Upper lobe of left lung (tissue), 6 donors: ENCODE measurements at regions not wholly inside any gene's neighbourhood (a gene's known extent, or its start where the extent isn't known, plus 50 kb on each side); places are given as distances from the start of the nearest gene placed in this dataset.
A peak's percentile ranks its signal among the peaks of the same experiment; 100 is the strongest.

ENCODE experiments used
- ATAC-seq, 2 donors: fragments of 200-7000 bp; cut with Tn5 transposase; one replicate each; pipeline ENCODE4 v1.9.1; 2022; ENCODE audit warnings: mild to moderate bottlenecking in 2 of 2, moderate library complexity in 2 of 2; ENCODE audit not compliant: low FRiP score in 2 of 2
- DNase-seq, 2 donors: peaks; one replicate each; pipeline ENCODE4 v3.0.0-alpha.2; 2019 to 2020
- H3K27ac ChIP-seq, 4 donors: fragments of 200-600 bp; sonication (generic); one replicate each; pipeline ENCODE4 v1.5.1; 2016 to 2019
- H3K27me3 ChIP-seq, 4 donors: fragments of 200-600 bp; sonication (generic); one replicate each; pipeline ENCODE4 v1.5.1; 2017 to 2019
- H3K36me3 ChIP-seq, 4 donors: fragments of 200-600 bp; sonication (generic); one replicate each; pipeline ENCODE4 v1.5.1; 2016 to 2019
- H3K4me1 ChIP-seq, 4 donors: fragments of 200-600 bp; sonication (generic); one replicate each; pipeline ENCODE4 v1.5.1; 2018 to 2019
- H3K4me3 ChIP-seq, 4 donors: fragments of 200-600 bp; sonication (generic); one replicate each; pipeline ENCODE4 v1.5.1; 2017 to 2019; ENCODE audit warnings: mild to moderate bottlenecking in 2 of 4, moderate library complexity in 1 of 4
- H3K9me3 ChIP-seq, 4 donors: fragments of 200-600 bp; sonication (generic); one replicate each; pipeline ENCODE4 v1.5.1; 2018 to 2019
- EP300 ChIP-seq, 4 donors: sonication (generic); formaldehyde crosslinking; IDR thresholded peaks; one replicate each; pipeline ENCODE4 v1.5.1; 2017; ENCODE audit warnings: antibody characterized with exemption in 4 of 4, control low read depth in 2 of 4
- POLR2A ChIP-seq, 4 donors: fragments of 450-650 bp; IDR thresholded peaks; one replicate each; pipeline ENCODE4 v1.5.1; 2016 to 2017; ENCODE audit warnings: antibody characterized with exemption in 4 of 4, mild to moderate bottlenecking in 2 of 4
- POLR2AphosphoS5 ChIP-seq, 2 donors: sonication (generic); formaldehyde crosslinking; IDR thresholded peaks; one replicate each; pipeline ENCODE4 v1.5.1; 2017; ENCODE audit warnings: antibody characterized with exemption in 2 of 2
- WGBS, 2 donors: methylation state at CpG; one replicate each; pipeline ENCODE4 v1.1.5; 2017 to 2018; 5-methylcytosine and 5-hydroxymethylcytosine counted together
- TF ChIP-seq, protein P1 (sequence below), 6 experiments: fragments of 450-650 bp in 4 of 6; fragments of 200-600 bp in 2 of 6; sonication (generic) in 2 of 6; IDR thresholded peaks; one replicate each; pipeline ENCODE4 v1.5.1; 2016 to 2019; ENCODE audit warnings: antibody characterized with exemption in 6 of 6
- donor health status: DM: no; HTN: no; CAD: no; lungs with moderate emphysema.
- donor health status: DM: no; HTN: yes; CAD: no; lungs with severe emphysema.

GRCh38 chr5:143693651-143694252 is 118.2 kb upstream of the HMHB1 start:
- no peaks in the 10 kb centered on the region for H3K27me3 ChIP-seq
- TF ChIP-seq EP300 (IDR thresholded peaks at IDR 0.05) (no peak), POLR2AphosphoS5 (IDR thresholded peaks at IDR 0.05) (no peak), POLR2A (IDR thresholded peaks at IDR 0.05) (no peak)
- TF ChIP-seq, protein P1, sequence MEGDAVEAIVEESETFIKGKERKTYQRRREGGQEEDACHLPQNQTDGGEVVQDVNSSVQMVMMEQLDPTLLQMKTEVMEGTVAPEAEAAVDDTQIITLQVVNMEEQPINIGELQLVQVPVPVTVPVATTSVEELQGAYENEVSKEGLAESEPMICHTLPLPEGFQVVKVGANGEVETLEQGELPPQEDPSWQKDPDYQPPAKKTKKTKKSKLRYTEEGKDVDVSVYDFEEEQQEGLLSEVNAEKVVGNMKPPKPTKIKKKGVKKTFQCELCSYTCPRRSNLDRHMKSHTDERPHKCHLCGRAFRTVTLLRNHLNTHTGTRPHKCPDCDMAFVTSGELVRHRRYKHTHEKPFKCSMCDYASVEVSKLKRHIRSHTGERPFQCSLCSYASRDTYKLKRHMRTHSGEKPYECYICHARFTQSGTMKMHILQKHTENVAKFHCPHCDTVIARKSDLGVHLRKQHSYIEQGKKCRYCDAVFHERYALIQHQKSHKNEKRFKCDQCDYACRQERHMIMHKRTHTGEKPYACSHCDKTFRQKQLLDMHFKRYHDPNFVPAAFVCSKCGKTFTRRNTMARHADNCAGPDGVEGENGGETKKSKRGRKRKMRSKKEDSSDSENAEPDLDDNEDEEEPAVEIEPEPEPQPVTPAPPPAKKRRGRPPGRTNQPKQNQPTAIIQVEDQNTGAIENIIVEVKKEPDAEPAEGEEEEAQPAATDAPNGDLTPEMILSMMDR (IDR thresholded peaks at IDR 0.05) = no peak
- no peak overlapping the region for H3K4me3 ChIP-seq
- no peaks in the 10 kb centered on the region for H3K9me3 ChIP-seq
- DNase-seq = no peak
- WGBS, 2 donors = 65 to 77% methylated on average over 4 of the region's 4 CpGs
- H3K27ac ChIP-seq = no peak overlapping the region
- no peaks in the 10 kb centered on the region for H3K4me1 ChIP-seq
- ATAC-seq = no peak
- no peaks in the 10 kb centered on the region for H3K36me3 ChIP-seq

DNA sequence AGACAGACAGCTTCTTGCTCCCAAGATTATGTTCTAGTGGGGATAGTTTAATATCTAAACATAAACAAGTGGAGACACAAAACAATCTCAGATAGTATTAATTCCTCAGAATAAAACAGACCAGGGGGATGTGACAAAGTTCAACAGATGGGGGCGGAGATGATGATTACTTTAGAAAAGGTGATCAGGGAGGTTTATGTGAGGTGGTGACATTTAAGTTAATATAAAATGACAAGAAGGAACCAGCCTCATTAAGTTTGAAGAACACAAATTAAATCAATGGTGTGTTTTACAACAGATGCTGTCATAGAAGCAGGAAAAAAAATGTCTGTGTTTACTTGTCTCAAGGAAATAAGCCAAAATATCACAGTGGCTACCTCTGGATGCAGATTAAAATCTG is 119.6 kb upstream of the HMHB1 start:
- Histone ChIP-seq H3K9me3 (no peaks in the 10 kb centered on the region), H3K36me3 (no peaks in the 10 kb centered on the region), H3K27ac (no peak overlapping the region), H3K27me3 (no peaks in the 10 kb centered on the region), H3K4me1 (no peaks in the 10 kb centered on the region), H3K4me3 (no peak overlapping the region)
- ATAC-seq (no peak), DNase-seq (no peak)
- TF ChIP-seq POLR2AphosphoS5 (IDR thresholded peaks at IDR 0.05) (no peak), EP300 (IDR thresholded peaks at IDR 0.05) (no peak), POLR2A (IDR thresholded peaks at IDR 0.05) (no peak)
- TF ChIP-seq, protein P1 (IDR thresholded peaks at IDR 0.05) = no peak
- 94 to 95% methylated on average over 1 of the region's 1 CpG for WGBS, 2 donors

- Histone ChIP-seq H3K4me1 (no peaks in the 10 kb centered on the region), H3K4me3 (no peak overlapping the region), H3K36me3 (no peaks in the 10 kb centered on the region), H3K27me3 (no peaks in the 10 kb centered on the region), H3K9me3 (no peaks in the 10 kb centered on the region), H3K27ac (no peak overlapping the region)
- DNase-seq (no peak), ATAC-seq (peak in 1 of 2 donors; percentile 44)
- TF ChIP-seq, protein P1 (IDR thresholded peaks at IDR 0.05) = no peak
- no peak for TF ChIP-seq POLR2AphosphoS5 (IDR thresholded peaks at IDR 0.05)
- TF ChIP-seq EP300 (IDR thresholded peaks at IDR 0.05) = no peak
- TF ChIP-seq POLR2A (IDR thresholded peaks at IDR 0.05) = no peak
- 53 to 72% methylated on average over 5 of the region's 5 CpGs for WGBS, 2 donors
Observed at GRCh38 chr5:143691945-143692290, 120.0 kb upstream of the HMHB1 start.

GRCh38 chr5:143691287-143691944 is 120.5 kb upstream of the HMHB1 start:
- no peak for TF ChIP-seq POLR2A (IDR thresholded peaks at IDR 0.05)
- TF ChIP-seq, protein P1 (IDR thresholded peaks at IDR 0.05) = no peak
- no peak for TF ChIP-seq POLR2AphosphoS5 (IDR thresholded peaks at IDR 0.05)
- no peak for TF ChIP-seq EP300 (IDR thresholded peaks at IDR 0.05)
- Histone ChIP-seq H3K27ac (no peak overlapping the region), H3K27me3 (no peaks in the 10 kb centered on the region), H3K4me1 (no peaks in the 10 kb centered on the region), H3K9me3 (no peaks in the 10 kb centered on the region), H3K4me3 (no peak overlapping the region), H3K36me3 (no peaks in the 10 kb centered on the region)
- ATAC-seq (no peak), DNase-seq (no peak)
- WGBS, 2 donors = 57 to 72% methylated on average over 3 of the region's 3 CpGs

DNA sequence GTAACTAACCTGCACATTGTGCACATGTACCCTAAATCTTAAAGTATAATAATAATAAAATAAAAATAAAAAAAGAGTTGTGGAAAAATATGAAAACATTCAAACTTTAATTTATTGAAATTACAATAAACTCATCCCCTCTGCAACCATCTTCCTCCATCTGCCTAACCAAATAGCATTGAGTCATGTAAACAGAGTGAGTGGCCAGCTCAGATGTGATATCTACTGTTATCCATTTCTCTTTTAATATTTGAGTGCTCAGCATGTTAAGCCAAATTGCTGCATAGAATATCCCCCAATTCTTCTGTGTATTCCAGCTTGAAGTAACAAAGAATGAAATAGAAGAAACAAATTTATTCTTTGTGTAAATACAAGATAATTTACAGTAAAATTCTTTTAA is 124.4 kb upstream of the HMHB1 start:
- Histone ChIP-seq H3K9me3 (no peaks in the 10 kb centered on the region), H3K27ac (no peak overlapping the region), H3K36me3 (no peaks in the 10 kb centered on the region), H3K4me3 (no peak overlapping the region), H3K27me3 (no peaks in the 10 kb centered on the region), H3K4me1 (no peaks in the 10 kb centered on the region)
- TF ChIP-seq EP300 (IDR thresholded peaks at IDR 0.05) (no peak), POLR2A (IDR thresholded peaks at IDR 0.05) (no peak), POLR2AphosphoS5 (IDR thresholded peaks at IDR 0.05) (no peak)
- TF ChIP-seq, protein P1 (IDR thresholded peaks at IDR 0.05) = no peak
- no peak for ATAC-seq
- DNase-seq = no peak
